Panc1 (cell line): ENCODE measurements at regions not wholly inside any gene's neighbourhood (a gene's known extent, or its start where the extent isn't known, plus 50 kb on each side); places are given as distances from the start of the nearest gene placed in this dataset.

Source experiments
- POLR2AphosphoS5 ChIP-seq: IDR thresholded peaks from 2 replicates; pipeline ENCODE4 v1.6.1; 2012; ENCODE audit warnings: mild to moderate bottlenecking, low read depth, low read length, moderate library complexity
- SIN3A ChIP-seq: IDR thresholded peaks from 2 replicates; pipeline ENCODE4 v1.6.1; 2012; ENCODE audit warnings: low read depth, mild to moderate bottlenecking, low read length, moderate library complexity, borderline replicate concordance; ENCODE audit not compliant: insufficient read depth
- TCF7L2 ChIP-seq: IDR thresholded peaks from 2 replicates; pipeline ENCODE4 v1.6.1; 2011; ENCODE audit warnings: mild to moderate bottlenecking, low read depth, low read length, inconsistent platforms
- TF ChIP-seq, protein P1 (sequence below): fragments of 450-650 bp; IDR thresholded peaks from 2 replicates; pipeline ENCODE4 v1.5.1; 2017; ENCODE audit warnings: mild to moderate bottlenecking
- TF ChIP-seq, protein P2 (sequence below), 2 experiments: IDR thresholded peaks; 2 replicates each; pipeline ENCODE4 v1.6.1; 2011 to 2012; ENCODE audit warnings: low read depth in 2 of 2, control low read depth in 1 of 2, low read length in 1 of 2, mild to moderate bottlenecking in 1 of 2, moderate library complexity in 1 of 2; ENCODE audit not compliant: insufficient read depth in 1 of 2

DNA sequence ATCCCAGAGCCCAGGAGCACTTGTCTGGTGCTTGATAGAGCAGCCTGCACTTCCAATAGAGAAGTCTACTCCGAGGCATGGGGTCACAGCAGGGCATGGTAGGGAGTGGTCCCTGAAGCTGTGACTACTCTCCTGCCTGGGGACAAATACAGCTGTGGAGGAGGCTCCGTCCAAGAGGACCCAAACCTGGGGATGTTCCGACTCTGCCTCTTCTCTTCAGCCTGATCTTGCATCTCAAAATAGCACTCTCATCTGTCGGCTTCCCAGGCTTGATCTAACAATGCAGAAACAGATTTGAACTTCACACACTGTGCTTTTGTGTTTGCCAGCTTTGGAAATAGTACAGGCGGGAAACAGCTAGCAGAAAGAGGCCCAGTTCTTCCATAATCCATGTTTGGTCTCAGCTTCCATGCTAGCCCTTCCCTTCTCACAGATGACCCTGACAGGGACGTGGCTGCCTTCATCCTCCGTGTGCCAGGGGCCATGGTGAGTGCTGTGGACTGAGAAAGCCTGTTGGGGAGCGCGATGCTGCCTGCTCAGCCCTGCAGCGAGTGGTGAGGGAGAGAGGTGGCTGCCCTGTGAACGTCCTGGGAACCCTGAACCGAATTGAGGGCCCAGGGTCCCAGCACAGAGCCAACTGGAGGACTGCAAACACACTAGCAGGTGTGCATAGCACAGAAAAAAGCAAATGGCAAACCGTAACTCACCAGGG, 150.3 kb upstream of the GPR12 start:
- TF ChIP-seq, protein P1, sequence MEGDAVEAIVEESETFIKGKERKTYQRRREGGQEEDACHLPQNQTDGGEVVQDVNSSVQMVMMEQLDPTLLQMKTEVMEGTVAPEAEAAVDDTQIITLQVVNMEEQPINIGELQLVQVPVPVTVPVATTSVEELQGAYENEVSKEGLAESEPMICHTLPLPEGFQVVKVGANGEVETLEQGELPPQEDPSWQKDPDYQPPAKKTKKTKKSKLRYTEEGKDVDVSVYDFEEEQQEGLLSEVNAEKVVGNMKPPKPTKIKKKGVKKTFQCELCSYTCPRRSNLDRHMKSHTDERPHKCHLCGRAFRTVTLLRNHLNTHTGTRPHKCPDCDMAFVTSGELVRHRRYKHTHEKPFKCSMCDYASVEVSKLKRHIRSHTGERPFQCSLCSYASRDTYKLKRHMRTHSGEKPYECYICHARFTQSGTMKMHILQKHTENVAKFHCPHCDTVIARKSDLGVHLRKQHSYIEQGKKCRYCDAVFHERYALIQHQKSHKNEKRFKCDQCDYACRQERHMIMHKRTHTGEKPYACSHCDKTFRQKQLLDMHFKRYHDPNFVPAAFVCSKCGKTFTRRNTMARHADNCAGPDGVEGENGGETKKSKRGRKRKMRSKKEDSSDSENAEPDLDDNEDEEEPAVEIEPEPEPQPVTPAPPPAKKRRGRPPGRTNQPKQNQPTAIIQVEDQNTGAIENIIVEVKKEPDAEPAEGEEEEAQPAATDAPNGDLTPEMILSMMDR = no peak
- TF ChIP-seq, protein P2, sequence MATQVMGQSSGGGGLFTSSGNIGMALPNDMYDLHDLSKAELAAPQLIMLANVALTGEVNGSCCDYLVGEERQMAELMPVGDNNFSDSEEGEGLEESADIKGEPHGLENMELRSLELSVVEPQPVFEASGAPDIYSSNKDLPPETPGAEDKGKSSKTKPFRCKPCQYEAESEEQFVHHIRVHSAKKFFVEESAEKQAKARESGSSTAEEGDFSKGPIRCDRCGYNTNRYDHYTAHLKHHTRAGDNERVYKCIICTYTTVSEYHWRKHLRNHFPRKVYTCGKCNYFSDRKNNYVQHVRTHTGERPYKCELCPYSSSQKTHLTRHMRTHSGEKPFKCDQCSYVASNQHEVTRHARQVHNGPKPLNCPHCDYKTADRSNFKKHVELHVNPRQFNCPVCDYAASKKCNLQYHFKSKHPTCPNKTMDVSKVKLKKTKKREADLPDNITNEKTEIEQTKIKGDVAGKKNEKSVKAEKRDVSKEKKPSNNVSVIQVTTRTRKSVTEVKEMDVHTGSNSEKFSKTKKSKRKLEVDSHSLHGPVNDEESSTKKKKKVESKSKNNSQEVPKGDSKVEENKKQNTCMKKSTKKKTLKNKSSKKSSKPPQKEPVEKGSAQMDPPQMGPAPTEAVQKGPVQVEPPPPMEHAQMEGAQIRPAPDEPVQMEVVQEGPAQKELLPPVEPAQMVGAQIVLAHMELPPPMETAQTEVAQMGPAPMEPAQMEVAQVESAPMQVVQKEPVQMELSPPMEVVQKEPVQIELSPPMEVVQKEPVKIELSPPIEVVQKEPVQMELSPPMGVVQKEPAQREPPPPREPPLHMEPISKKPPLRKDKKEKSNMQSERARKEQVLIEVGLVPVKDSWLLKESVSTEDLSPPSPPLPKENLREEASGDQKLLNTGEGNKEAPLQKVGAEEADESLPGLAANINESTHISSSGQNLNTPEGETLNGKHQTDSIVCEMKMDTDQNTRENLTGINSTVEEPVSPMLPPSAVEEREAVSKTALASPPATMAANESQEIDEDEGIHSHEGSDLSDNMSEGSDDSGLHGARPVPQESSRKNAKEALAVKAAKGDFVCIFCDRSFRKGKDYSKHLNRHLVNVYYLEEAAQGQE (IDR thresholded peaks at IDR 0.05; ENCODE audit: insufficient read depth in 1 of 2, low read depth in 2 of 2, low read length in 1 of 2) = no peak
- TF ChIP-seq TCF7L2 (no peak), POLR2AphosphoS5 (no peak), SIN3A (no peak)
